SK-N-MC (cell line): ENCODE measurements at regions not wholly inside any gene's neighbourhood (a gene's known extent, or its start where the extent isn't known, plus 50 kb on each side); places are given as distances from the start of the nearest gene placed in this dataset.
"Not testable (repeated sequence)": the region's sequence is repeated elsewhere in the genome, so short reads cannot be mapped to it uniquely, and the experiment has no call there.

Experiments used
- DNase-seq: peaks from one replicate; pipeline ENCODE4 v3.0.0-alpha.2; 2011; ENCODE audit warnings: low read depth, low spot score
- H3K27ac ChIP-seq: fragments of 200-600 bp; sonication (generic); 2 replicates; pipeline ENCODE4 v1.5.1; 2016; ENCODE audit warnings: mixed run types
- H3K36me3 ChIP-seq: fragments of 200-600 bp; sonication (generic); 2 replicates; pipeline ENCODE4 v1.6.1; 2017; ENCODE audit warnings: antibody characterized with exemption, low read length, mixed read lengths; ENCODE audit not compliant: insufficient read depth
- H3K4me3 ChIP-seq: fragments of 200-600 bp; sonication (generic); 2 replicates; pipeline ENCODE4 v1.5.1; 2016
- H3K9ac ChIP-seq: fragments of 200-600 bp; sonication (generic); 2 replicates; pipeline ENCODE4 v1.8.0; 2017; ENCODE audit warnings: mixed run types, mixed read lengths; ENCODE audit not compliant: insufficient read length
- H3K9me3 ChIP-seq: fragments of 200-600 bp; sonication (generic); 2 replicates; pipeline ENCODE4 v1.6.1; 2017; ENCODE audit warnings: low read depth, mild to moderate bottlenecking, antibody characterized with exemption, low read length, moderate library complexity, mixed read lengths
- EZH2 ChIP-seq: fragments of 200-600 bp; sonication (generic); IDR thresholded peaks from one replicate; pipeline ENCODE4 v1.6.1; 2017; ENCODE audit warnings: antibody characterized with exemption
- FOXP2 ChIP-seq: optimal IDR thresholded peaks from 2 replicates; pipeline ENCODE3; 2011; ENCODE audit warnings: mild to moderate bottlenecking, moderate library complexity; ENCODE audit not compliant: insufficient read depth; ENCODE audit errors: extremely low read length, control extremely low read depth
- POLR2AphosphoS5 ChIP-seq: IDR thresholded peaks from 2 replicates; pipeline ENCODE4 v1.6.1; 2012; ENCODE audit warnings: mild to moderate bottlenecking, low read depth, low read length, borderline replicate concordance

- DNase-seq: no peak
- Histone ChIP-seq H3K9ac (no peak overlapping the region), H3K27ac (no peak overlapping the region), H3K4me3 (no peak overlapping the region), H3K36me3 (no peaks in the 10 kb centered on the region), H3K9me3 (no peaks in the 10 kb centered on the region)
- no peak for TF ChIP-seq POLR2AphosphoS5
- TF ChIP-seq FOXP2: no peak
- no peak for TF ChIP-seq EZH2
These were observed 67.2 kb downstream of the TEX35 start for GRCh38 chr1:178580096-178580495.

GRCh38 chr1:178580876-178581275 lies 68.0 kb downstream of the TEX35 start:
- H3K27ac ChIP-seq: no peak overlapping the region
- H3K36me3 ChIP-seq: no peaks in the 10 kb centered on the region
- no peak for DNase-seq
- no peak overlapping the region for H3K4me3 ChIP-seq
- TF ChIP-seq POLR2AphosphoS5 (no peak), EZH2 (no peak), FOXP2 (no peak)
- H3K9ac ChIP-seq: no peak overlapping the region
- H3K9me3 ChIP-seq: no peaks in the 10 kb centered on the region

- Histone ChIP-seq H3K9ac (no peak overlapping the region), H3K9me3 (no peaks in the 10 kb centered on the region), H3K27ac (no peak overlapping the region), H3K4me3 (no peak overlapping the region), H3K36me3 (no peaks in the 10 kb centered on the region)
- DNase-seq: no peak
- TF ChIP-seq EZH2 (no peak), FOXP2 (no peak), POLR2AphosphoS5 (no peak)
These were observed 68.7 kb downstream of the TEX35 start for GRCh38 chr1:178581351-178582303.

- no peak overlapping the region for H3K4me3 ChIP-seq
- no peaks in the 10 kb centered on the region for H3K36me3 ChIP-seq
- no peak overlapping the region for H3K27ac ChIP-seq
- TF ChIP-seq EZH2 (no peak), FOXP2 (no peak), POLR2AphosphoS5 (no peak)
- H3K9ac ChIP-seq: no peak overlapping the region
- H3K9me3 ChIP-seq: no peaks in the 10 kb centered on the region
- DNase-seq: no peak
These were observed 74.2 kb downstream of the TEX35 start for GRCh38 chr1:178587096-178587495.

DNA sequence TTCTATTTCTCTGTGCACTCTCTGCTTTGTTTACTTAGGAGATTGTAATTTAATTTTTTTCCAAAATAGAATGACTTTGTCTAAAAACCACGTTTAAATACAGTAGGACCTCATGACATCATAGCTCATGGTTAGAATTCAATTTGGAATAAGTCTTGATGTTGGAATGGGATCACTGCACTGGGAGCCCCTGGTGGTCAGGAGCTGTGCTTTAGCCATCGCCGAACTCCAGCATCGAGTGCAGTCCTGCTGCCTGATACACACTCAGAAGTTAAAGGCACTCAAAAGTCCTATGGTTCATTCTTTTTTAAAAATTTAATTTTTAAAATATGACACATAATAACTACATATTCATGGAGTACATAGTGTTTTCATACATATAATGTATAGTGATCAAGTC lies 75.1 kb downstream of the TEX35 start:
- Histone ChIP-seq H3K9me3 (no peaks in the 10 kb centered on the region), H3K36me3 (no peaks in the 10 kb centered on the region), H3K4me3 (no peak overlapping the region), H3K9ac (no peak overlapping the region), H3K27ac (no peak overlapping the region)
- DNase-seq: no peak
- TF ChIP-seq POLR2AphosphoS5: no peak
- no peak for TF ChIP-seq EZH2
- TF ChIP-seq FOXP2: no peak

DNA sequence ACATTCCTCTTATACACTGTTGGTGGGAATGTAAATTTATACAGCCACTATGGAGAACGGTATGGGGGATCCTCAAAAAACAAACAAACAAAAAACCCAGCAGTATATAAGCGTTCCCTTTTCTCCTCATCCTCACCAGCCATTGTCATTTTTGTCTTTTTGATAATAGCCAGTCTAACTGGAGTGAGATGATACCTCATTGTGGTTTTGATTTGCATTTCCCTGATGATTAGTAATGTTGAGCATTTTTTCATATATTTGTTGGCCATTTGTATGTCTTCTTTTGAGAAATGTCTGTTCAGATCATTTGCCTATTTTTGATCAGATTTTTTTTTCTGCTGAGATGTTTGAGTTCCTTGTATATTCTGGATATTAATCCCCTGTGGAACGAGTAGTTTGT lies 76.1 kb downstream of the TEX35 start:
- DNase-seq, H3K9ac ChIP-seq, H3K27ac ChIP-seq, H3K4me3 ChIP-seq, H3K36me3 ChIP-seq, H3K9me3 ChIP-seq: not testable (repeated sequence)

GRCh38 chr1:178591811-178592210 lies 78.9 kb downstream of the TEX35 start:
- not testable (repeated sequence) for H3K4me3 ChIP-seq, H3K9me3 ChIP-seq, H3K9ac ChIP-seq, DNase-seq, H3K27ac ChIP-seq, H3K36me3 ChIP-seq

DNA sequence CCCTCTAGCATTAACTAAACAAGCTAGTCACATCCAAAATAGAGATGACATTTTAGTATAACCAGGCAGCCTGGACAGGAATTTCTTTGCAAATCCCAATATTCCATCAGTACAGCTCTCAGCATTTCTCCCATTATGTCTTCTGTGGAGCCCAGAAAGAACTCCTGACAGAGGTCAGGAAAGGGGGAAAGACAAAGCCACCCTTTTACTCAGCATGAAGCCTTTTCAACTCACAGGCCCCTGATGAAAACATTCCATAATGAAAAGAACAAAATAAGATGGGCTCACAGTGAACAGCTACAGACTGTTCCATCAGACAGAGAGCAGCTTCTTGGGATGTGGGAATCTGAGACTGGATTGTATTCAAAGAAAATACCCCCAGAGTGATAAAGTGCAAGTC lies 80.6 kb downstream of the TEX35 start:
- TF ChIP-seq POLR2AphosphoS5 (no peak), FOXP2 (no peak), EZH2 (no peak)
- no peak for DNase-seq
- Histone ChIP-seq H3K9me3 (no peaks in the 10 kb centered on the region), H3K9ac (no peak overlapping the region), H3K27ac (no peak overlapping the region), H3K4me3 (no peak overlapping the region), H3K36me3 (no peaks in the 10 kb centered on the region)

GRCh38 chr1:178594133-178594532 lies 81.2 kb downstream of the TEX35 start:
- Histone ChIP-seq H3K36me3 (no peaks in the 10 kb centered on the region), H3K9ac (no peak overlapping the region), H3K4me3 (no peak overlapping the region), H3K27ac (no peak overlapping the region), H3K9me3 (no peaks in the 10 kb centered on the region)
- DNase-seq: no peak
- TF ChIP-seq POLR2AphosphoS5 (no peak), FOXP2 (no peak)
